HG03565 (cell line): ENCODE measurements at regions not wholly inside any gene's neighbourhood (a gene's known extent, or its start where the extent isn't known, plus 50 kb on each side); places are given as distances from the start of the nearest gene placed in this dataset.
"Not testable (repeated sequence)": the region's sequence is repeated elsewhere in the genome, so short reads cannot be mapped to it uniquely, and the experiment has no call there.

Experiments used
- ATAC-seq: cut with Tn5 transposase; IDR thresholded peaks from one replicate; pipeline ENCODE4 v1.9.1; 2021; ENCODE audit warnings: mild to moderate bottlenecking, moderate library complexity; ENCODE audit not compliant: unreplicated experiment

DNA sequence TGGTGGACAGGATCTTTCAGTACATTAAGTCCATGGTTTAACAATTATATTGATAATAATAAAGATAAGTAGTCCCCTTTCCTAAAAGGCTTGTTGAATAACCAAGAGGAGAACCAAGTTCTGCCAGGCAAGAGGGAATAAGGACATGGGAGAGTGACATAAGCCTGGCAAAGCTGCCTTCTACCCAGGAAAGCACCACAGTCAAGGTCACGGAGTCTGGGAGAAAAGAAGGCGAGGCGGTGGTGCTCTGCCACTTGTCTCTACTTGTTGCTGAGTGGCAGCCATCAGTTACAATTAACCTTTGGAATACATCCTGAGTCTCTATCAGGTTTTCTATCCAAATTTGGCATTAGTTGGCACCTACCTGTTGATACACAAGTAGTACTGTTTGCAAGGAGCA, 101.7 kb upstream of the GATA6 start:
- ATAC-seq: no peak

DNA sequence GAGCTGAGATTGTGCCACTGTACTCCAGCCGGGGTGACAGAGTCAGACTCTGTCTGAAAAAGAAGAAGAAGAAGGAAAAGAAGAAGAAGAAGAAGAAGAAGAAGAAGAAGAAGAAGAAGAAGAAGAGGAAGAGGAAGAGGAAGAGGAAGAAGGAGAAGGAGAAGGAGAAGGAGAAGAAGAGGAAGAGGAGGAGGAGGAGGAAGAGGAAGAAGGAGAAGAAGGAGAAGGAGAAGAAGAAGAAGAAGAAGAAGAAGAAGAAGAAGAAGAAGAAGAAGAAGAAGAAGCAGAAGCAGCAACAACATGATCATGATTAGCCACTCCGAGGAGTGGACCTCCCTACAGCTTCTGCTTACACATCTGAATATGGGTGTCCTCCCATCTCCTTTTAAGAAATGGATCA, 100.6 kb upstream of the GATA6 start:
- not testable (repeated sequence) for ATAC-seq

DNA sequence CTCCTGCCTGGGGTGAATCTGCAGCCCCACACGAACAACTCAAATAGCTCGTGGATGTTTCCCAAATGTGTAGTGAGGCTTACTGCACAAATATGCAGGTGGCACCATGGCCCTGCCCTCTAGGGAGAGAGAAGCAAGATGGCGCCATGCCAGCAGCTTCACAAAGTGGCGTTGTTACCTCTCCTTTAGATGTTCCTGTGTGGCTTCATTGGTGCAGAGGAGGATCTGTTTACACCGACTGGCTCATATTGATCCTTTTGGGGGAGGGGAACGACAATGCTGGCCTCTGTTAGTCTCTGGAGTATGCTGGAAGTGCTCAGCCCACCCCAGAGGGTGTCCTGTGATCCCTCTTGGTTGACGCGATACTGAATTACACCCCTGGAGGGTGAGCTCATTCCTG, 99.5 kb upstream of the GATA6 start:
- ATAC-seq: no peak

DNA sequence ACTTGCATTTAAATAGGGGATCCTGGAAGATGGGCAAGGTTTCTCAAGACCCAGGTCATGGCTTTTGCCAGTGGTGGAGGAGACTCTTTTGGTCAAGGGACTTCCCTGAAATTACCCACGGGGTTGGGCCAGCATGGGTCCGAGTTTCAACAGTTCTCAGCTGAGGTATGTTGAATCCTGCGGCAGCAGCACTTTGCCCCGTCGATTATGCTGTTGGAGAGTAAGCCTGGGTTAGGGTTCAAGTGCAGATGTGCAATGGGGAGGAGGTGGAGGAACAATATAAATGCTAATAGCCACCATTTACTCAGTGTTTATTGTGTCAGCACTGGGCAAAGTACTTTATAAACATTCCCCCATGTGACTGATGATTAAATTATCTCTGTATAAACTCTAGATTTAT, 96.0 kb upstream of the GATA6 start:
- no peak for ATAC-seq

DNA sequence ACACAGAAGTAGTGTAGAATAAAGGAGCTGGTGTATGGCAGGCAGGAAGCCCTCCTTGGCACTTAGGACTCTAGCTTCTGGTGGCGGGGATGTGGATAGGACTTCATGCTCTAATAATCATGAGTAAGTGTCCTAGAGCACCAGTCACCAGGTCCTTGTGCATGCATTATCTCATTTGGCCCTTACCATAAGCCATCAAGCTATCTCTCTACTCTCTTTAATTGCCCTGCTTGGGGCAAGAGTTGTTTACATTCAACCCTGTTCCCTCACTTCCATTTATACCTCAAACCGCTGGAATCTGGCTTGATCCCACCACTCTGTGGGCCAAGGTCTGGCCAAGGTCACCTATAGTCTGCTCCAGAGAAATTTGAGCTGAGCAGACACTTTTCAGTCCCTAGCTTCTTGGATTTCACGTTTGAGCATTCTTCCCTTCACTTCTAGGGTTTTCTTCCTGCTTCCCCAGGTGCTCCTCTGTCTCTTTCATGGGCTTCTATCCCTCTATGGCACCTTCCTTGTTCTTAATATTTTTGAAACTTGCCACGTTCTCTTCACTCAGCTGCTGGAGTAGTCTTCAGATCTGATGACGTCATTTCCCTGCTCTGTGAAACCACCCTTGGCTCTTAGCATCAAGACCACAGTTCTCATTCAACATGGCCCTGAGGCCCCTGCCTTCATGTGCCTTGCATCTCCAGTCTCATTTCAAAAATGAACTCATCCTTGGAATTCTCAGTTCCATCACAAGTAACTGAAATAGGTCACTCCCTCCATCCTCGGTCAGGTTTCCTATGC, 94.9 kb upstream of the GATA6 start:
- ATAC-seq: no peak

DNA sequence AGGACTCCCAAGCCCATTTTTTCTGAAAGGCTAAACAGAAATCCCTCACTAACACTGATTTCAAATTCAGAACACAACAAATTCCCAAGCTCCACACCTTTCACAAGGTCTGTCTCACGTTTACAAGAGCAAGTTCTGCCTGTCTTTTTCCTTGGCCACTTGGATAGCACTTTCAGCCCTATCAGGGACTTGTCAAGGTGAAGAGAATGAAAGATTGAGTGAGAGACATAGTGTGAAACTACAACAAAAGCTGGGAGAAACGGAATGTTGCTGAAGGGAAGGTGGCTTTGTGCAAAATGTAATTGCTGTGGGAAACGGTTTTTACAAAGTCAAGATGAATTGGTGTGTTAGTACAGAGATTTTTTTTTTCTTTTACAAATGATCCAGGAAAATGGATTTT, 89.4 kb upstream of the GATA6 start:
- no peak for ATAC-seq

DNA sequence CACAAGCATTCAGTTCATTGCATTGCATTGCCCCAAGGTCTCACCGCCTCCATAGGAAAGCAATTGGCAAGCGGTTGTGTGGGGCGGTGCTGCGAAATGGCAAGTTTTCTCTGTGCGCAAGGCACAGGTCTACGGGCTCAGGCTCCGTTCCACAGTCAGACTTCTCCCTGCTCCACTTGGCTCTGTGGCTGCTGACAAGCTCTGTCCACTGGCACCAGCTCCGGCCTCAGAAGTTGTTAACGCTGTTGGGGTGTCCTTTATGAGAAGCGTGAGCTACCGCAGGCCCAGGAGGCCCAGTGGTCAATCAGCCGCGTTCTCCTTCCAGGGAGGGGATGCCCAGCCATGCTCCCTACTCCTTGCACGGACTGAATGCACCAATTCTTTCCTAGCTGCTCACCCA, 87.0 kb upstream of the GATA6 start:
- ATAC-seq: no peak

DNA sequence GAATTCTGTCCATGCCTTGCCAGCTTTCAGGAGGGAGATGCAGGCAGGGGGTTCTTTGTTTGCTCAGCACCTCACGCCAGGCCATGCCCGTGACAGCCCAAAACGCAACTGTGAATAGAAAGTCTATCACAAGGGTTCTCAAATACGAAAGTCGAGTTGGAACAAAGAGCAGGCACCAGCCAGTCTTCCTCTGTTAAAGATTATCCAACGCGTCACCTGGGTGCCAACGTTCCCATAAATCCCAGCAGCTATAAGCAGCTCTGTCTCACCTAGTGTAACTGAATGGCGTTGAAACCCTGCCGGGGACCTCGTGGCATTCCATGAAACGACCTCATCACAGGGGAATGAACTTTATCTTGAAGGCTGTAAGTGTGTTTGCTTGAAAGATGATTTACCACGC, 84.8 kb upstream of the GATA6 start:
- no peak for ATAC-seq

DNA sequence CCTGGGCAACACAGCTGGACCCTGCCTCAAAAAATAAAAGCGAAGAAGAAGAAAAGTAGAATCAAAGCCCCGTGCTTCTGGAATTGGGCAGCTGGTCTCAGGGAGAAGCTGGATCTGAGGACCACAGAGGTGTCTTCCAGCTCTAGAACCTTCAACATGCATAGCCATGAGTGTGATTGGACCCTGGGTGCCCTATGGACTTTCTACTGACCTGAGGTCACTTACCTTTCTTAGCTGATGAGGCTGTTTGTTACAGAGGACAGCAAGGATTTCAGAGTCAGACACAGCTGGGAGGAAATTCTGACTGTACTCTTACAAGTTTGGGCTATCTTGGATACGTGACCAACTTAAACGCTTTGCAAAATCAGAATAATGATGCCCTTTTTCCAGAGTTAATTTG, 82.4 kb upstream of the GATA6 start:
- ATAC-seq: no peak

DNA sequence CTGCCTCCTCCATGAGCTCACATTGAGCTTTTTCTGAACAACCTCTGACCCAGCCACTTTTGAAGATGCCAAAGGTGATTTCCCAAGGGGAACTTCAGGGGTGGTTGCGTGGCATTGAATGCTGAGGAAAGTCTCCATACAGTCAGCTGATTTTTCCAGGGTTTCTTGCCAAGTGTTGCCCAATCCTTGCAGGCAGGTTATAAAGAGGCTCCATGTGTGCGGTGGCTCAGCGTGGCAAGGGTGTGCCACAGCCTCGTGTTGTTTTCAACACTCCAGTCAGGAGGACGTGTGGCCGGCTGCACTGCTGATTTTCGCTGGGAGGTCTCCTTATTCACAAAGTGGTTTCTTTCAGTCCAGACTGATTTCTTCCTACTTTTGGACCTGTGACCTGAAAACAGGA, 81.4 kb upstream of the GATA6 start:
- no peak for ATAC-seq

DNA sequence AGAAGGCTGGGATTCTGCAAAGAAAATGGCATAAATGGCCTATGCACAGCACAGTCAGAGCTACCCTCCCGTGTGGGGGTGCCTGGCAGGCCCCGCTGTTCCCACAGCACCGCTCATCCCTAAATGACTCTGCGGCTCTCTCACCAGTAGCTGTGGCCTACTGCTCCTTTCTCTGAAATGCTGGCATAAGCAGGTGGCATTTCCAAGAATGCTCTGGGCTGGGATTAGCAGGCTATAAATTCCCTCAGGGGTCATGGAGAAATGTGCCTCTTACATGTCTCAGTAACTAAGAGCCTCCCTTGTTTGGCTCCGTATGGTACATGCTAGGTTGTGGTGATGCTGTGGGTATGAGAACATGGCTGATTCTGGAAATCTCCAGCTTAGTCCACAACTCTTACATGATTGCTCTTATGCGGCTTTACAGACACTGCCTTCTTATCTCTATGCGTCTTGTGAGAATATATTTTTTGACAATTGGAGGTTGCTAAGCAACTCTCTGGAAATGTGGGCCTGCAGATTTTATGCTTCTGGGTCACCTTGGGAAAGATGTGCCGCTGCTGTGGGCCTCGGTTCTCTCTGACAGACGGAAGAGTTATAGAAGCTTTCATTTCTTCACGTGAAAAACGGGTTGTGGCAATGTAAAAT, 80.3 kb upstream of the GATA6 start:
- ATAC-seq: no peak

DNA sequence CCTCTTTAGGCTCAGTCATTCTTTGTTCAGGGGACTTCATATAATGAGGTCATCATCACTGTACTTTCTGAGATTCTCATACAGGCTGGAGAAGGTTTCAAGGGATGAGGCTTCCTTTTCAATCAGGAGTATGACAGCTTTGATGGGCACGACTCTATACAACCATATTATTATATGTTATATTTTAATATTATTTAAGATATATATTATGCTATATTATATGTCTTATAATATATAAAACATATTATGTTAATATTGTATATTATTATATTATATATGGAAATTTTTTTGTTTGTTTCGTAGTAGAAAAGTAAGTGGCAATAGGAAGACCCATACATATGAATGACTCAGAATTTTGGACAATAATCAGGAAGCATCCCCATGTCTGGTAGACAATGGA, 78.0 kb upstream of the GATA6 start:
- ATAC-seq: no peak

DNA sequence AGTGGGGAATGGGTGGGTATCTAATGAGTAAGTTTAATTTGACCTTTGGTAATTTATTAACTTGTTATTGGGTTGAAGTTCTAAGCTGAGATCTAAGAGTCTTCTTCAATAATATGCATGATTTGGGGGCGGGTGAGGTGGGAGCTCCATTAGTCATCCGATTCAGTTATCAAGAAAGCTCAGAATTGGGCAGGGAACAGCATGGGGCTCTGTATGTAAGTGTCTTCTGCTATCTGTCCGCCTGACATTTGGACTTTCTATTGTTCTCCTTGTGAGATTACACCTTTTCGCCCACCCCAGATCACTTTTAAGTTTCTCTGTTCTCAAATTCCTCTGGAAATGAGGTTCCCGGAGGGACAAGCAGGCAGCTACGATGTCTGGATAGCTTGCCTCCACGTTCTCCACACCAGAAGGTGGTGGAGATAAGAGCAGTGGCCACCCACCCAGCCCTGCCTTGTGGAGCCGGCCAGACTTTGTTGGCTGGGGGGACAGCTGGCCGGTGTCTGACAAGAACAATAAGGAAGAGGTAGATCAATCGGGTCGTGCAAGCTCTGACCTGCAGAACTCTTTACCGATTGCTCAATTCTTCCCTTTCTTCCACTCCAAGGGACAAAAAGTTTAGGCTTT, 75.5 kb upstream of the GATA6 start:
- no peak for ATAC-seq

DNA sequence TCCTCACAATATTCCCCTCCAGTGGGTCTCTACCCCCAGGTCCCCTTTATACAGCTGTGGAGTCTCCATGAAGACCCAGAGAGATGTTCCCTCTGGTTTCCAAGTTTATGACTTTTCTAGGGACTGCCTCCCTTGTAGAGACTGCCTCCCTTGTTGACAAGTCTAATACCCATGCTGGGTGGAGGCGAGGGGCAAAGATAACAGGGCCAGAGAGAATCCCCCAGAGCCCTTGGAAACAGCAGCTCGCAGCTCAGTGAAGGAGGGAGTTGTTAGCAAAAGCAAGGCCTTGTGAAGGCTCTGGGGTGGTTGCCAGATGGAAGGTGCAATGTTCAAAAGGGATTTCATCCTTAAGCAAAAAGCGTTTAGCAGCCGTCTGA, 75.0 kb upstream of the GATA6 start:
- ATAC-seq: no peak

DNA sequence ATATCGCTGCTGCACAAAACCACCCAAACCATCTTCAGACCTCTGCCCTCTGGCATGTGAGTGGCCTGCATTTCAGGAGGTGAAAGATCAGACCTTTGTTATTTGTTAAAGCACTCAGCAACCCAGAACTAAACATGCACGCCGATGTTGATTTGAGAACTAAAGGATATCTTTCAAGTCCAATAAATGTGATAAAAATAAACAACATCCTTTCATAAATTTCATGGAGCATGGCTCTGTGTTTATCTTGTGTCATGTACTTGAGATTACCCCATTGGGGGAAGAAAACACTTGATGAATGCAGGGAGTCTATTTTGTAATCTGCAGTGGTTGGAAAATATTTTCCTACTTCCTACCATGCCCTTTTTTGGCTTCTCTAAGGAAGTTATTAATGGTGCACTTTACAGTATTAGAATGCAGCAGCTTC, 70.8 kb upstream of the GATA6 start:
- ATAC-seq: no peak

DNA sequence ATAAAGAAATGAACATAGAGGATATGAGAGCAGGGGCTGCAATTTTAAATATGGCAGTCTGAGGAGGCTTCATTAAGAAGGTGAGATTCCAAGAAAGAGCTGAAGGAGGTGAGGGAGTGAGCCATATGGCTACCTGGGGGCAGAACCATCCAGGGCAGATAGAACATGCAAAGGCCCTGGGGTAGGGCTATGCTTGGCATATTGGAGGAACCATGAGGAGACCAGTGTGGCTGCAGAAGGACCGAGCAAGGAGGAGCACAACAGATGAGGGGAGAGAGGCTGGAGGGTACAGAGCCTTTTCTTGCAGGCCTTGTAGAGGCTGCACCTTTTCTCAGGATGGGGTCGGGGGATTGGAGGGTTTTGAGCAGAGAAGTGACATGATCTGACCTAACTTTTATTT, 69.5 kb upstream of the GATA6 start:
- no peak for ATAC-seq

DNA sequence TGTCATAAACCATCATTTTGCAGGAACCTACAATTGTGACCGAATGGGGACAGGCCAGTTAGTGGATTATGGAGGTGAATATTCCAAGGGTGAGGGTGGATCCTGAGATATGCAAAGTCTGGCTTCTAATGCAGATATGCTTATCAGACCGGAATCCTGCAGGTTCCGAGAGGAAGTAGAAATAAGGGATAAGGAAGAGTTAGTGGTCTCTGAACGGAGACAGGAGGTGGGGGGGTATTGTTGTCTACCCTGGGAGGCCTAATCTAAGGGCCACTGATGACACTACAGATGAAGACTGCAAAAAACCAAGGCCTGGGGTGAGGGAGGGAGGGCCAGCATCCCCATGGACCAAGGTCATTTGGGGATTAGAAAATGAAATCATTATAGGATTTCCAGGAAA, 67.7 kb upstream of the GATA6 start:
- no peak for ATAC-seq

DNA sequence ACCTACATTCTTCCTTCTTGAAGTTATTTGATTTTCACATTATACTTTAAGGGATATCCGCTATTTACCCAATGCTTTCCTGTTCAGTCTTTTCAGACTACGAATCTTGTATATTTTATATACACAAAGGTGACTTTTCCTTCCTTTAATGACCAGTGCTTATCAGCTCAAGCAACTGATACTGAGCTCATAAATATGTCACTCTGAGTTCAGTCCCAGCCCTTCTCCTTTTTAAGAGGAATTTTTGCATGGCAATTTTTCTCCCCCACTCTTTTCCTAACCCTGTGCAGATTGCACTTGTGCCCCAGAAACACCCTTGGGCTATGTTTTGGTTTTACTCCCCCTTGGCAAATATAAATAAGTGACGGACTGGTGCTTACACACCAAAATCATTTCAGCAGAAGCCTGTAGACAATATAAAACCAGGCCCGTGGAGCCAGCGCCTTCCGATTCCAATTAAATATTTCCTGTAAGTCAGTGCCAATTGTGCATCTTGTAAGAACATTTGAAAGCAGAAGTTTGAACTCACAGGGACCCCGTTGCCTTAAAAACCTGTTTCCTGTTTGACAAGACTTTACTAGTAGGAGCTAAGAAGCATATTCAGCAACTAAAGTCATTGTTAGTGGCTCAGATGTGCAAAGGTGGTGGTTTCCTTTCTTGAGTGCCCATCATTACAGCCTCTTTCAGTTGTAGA, 66.3 kb upstream of the GATA6 start:
- no peak for ATAC-seq

DNA sequence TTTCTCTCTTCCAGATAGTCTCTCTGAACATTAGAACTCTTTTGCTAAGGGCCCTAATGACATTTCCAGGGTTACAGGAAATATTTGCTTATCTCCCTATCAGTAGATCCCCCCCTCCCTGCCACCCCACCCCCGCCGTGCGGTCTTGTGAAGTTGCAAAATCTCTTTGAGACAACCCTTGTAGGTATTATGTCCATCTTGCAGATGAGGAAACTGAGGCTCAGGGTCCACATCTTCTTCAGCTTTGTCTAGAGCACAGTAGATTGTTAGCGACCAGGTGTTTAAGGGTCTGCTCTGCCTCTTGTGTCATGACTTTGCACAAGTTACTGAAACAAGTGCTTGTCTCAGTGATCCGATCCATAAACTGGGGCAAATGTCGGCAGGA, 65.8 kb upstream of the GATA6 start:
- no peak for ATAC-seq

DNA sequence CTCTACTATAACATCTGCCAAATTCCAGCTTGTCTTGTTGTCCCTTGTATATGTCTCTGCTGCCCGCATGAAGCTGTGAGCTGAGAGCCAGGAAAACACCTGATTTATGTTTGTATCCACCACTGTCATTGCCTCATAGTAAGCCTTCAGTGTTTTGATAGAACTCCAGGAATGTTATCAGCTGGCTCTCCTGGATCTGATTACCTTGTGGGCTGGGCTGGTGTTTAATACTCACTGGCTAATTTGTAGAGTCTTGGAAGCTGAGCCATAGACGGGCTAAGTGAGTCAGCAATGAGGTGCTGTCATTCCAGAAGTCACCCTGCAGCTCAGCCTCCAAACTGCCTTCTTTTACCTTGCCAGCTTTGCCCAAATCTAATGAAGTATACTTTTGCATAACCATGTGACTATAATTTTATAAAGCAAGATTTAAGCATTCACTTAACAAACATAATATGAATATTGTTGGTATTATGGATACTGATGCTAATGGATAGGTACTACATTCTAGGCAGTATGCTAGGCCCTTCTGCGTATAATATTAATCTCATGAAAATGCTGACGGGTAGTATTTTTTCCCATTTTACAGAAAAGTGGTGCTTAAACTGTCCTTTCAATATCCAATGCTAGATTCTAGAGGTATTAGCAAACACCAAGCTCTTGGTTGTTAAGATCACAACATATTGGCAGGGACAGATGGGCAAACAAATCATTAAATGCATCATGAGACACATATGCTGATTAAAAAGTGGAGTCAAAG, 62.7 kb upstream of the GATA6 start:
- ATAC-seq: no peak

DNA sequence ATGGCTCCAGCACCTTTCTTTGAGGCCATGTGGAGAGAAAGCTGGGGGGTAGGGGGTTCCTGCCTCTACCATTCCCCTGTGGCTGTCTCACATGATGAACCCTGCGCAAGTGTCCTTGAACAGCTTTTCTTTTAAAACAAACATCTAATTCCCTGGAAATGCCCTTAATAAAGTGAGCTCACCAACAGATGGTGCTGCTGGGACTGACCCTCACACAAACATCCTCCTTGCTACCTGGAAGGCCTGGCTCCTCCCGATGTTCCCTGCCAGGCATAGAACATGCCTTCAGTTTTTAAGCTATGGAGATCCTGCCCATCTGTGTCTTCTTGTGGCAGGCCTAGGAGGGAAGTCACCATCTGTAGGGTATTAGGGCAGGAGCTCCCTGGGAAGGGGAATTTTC, 60.7 kb upstream of the GATA6 start:
- ATAC-seq: no peak
